ENCODE measurements at regions not wholly inside any gene's neighbourhood (a gene's known extent, or its start where the extent isn't known, plus 50 kb on each side); places are given as distances from the start of the nearest gene placed in this dataset.

- H3K27me3 Mint-ChIP-seq: no peaks in the 10 kb centered on the region
- intact Hi-C loops (cut with micrococcal nuclease): no loop called here
- Histone ChIP-seq H3K4me3 (ENCODE audit: low read length in 2 of 2) (no peak overlapping the region), H3K27ac (ENCODE audit: low read depth, low read length) (no peak overlapping the region), H3K4me1 (ENCODE audit: insufficient read depth, low read length) (no peaks in the 10 kb centered on the region), H3K9me3 (ENCODE audit: control insufficient read depth in 1 of 2, low read length in 2 of 2) (no peaks in the 10 kb centered on the region), H3K36me3 (ENCODE audit: insufficient read depth, low read length) (no peaks in the 10 kb centered on the region), H3K27me3 (ENCODE audit: insufficient read depth, low read length) (no peaks in the 10 kb centered on the region)
- no peak overlapping the region for H3K27ac Mint-ChIP-seq
- no peak overlapping the region for H3K4me3 Mint-ChIP-seq
- ChIA-PET CTCF (ENCODE audit: partially characterized antibody) (no interaction called here), POLR2A (ENCODE audit: partially characterized antibody) (no interaction called here)
- peaks cover 0 to 23% (median 11%) of the 10 kb centered on the region in 8 donors for H3K9me3 Mint-ChIP-seq
- peaks cover 0 to 1% (median 0%) of the 10 kb centered on the region in 4 donors for H3K4me1 Mint-ChIP-seq
- H3K36me3 Mint-ChIP-seq: peaks cover 30 to 60% of the 10 kb centered on the region in 2 donors
- DNase-seq: no peak
Observed at GRCh38 chr14:71636820-71637471, 295.3 kb upstream of the RGS6 start.

GRCh38 chr14:71638523-71639196 is 293.6 kb upstream of the RGS6 start:
- CTCF ChIA-PET (ENCODE audit: partially characterized antibody): interaction anchor here (0.8 kb wide), 1 partner anchor 8 kb away, joined by 3 read pairs; no protein-coding TSS in a partner anchor
- Mint-ChIP-seq H3K27me3 (no peaks in the 10 kb centered on the region), H3K4me3 (no peak overlapping the region), H3K27ac (no peak overlapping the region), H3K4me1 (peaks cover 0 to 1% (median 0%) of the 10 kb centered on the region in 4 donors), H3K9me3 (peaks cover 0 to 30% (median 16%) of the 10 kb centered on the region in 8 donors), H3K36me3 (peaks cover 27 to 59% of the 10 kb centered on the region in 2 donors)
- H3K36me3 ChIP-seq (ENCODE audit: insufficient read depth, low read length): no peaks in the 10 kb centered on the region
- DNase-seq: no peak
- no peak overlapping the region for H3K27ac ChIP-seq (ENCODE audit: low read depth, low read length)
- no peaks in the 10 kb centered on the region for H3K9me3 ChIP-seq (ENCODE audit: control insufficient read depth in 1 of 2, low read length in 2 of 2)
- H3K27me3 ChIP-seq (ENCODE audit: insufficient read depth, low read length): no peaks in the 10 kb centered on the region
- POLR2A ChIA-PET (ENCODE audit: partially characterized antibody): no interaction called here
- no peaks in the 10 kb centered on the region for H3K4me1 ChIP-seq (ENCODE audit: insufficient read depth, low read length)
- intact Hi-C loops (cut with micrococcal nuclease): no loop called here
- H3K4me3 ChIP-seq (ENCODE audit: low read length in 2 of 2): no peak overlapping the region

- H3K27ac Mint-ChIP-seq: no peak overlapping the region
- POLR2A ChIA-PET (ENCODE audit: partially characterized antibody): no interaction called here
Observed at GRCh38 chr14:71642715-71643114, 289.5 kb upstream of the RGS6 start.

GRCh38 chr14:71645656-71646055 is 286.6 kb upstream of the RGS6 start:
- Mint-ChIP-seq H3K4me3 (no peak overlapping the region), H3K36me3 (peaks cover 34 to 52% of the 10 kb centered on the region in 2 donors), H3K27ac (no peak overlapping the region), H3K4me1 (peaks cover 0 to 2% (median 0%) of the 10 kb centered on the region in 4 donors), H3K9me3 (peaks cover 0 to 31% (median 16%) of the 10 kb centered on the region in 8 donors), H3K27me3 (no peaks in the 10 kb centered on the region)
- intact Hi-C loops (cut with micrococcal nuclease): no loop called here
- Histone ChIP-seq H3K27me3 (ENCODE audit: insufficient read depth, low read length) (no peaks in the 10 kb centered on the region), H3K27ac (ENCODE audit: low read depth, low read length) (no peak overlapping the region), H3K4me1 (ENCODE audit: insufficient read depth, low read length) (no peaks in the 10 kb centered on the region), H3K4me3 (ENCODE audit: low read length in 2 of 2) (no peak overlapping the region), H3K9me3 (ENCODE audit: control insufficient read depth in 1 of 2, low read length in 2 of 2) (no peaks in the 10 kb centered on the region), H3K36me3 (ENCODE audit: insufficient read depth, low read length) (no peaks in the 10 kb centered on the region)
- CTCF ChIA-PET (ENCODE audit: partially characterized antibody): no interaction called here
- POLR2A ChIA-PET (ENCODE audit: partially characterized antibody): no interaction called here
- no peak for DNase-seq

More at GRCh38 chr14:71642715-71643114, 289.5 kb upstream of the RGS6 start:
- Histone ChIP-seq H3K4me3 (ENCODE audit: low read length in 2 of 2) (no peak overlapping the region), H3K9me3 (ENCODE audit: control insufficient read depth in 1 of 2, low read length in 2 of 2) (no peaks in the 10 kb centered on the region), H3K27me3 (ENCODE audit: insufficient read depth, low read length) (no peaks in the 10 kb centered on the region), H3K36me3 (ENCODE audit: insufficient read depth, low read length) (no peaks in the 10 kb centered on the region), H3K4me1 (ENCODE audit: insufficient read depth, low read length) (no peaks in the 10 kb centered on the region), H3K27ac (ENCODE audit: low read depth, low read length) (no peak overlapping the region)
- Mint-ChIP-seq H3K4me3 (no peak overlapping the region), H3K36me3 (peaks cover 22 to 49% of the 10 kb centered on the region in 2 donors), H3K9me3 (peaks cover 0 to 27% (median 14%) of the 10 kb centered on the region in 8 donors), H3K27me3 (no peaks in the 10 kb centered on the region), H3K4me1 (peaks cover 0 to 2% (median 0%) of the 10 kb centered on the region in 4 donors)
- intact Hi-C loops (cut with micrococcal nuclease): no loop called here
- CTCF ChIA-PET (ENCODE audit: partially characterized antibody): no interaction called here
- DNase-seq: no peak

DNA sequence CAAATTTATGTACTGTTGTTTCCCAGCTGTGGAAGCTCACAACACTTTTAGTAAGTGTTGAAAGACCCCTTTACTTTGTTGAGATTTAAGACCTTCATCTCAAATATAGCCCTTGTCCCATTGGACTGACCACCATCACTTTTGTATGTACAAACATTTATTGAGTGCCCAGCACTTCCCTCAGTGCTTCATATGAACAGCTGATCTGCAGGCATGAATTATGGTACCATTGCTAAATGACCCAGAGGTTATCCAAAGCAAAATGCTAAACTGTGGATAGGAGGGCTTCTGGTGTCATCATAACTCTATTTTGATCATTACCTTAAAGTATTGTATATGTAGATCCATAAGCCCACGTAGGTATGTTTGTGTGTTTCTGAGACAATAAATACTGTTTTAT is 285.7 kb upstream of the RGS6 start:
- CTCF ChIA-PET (ENCODE audit: partially characterized antibody): no interaction called here
- Mint-ChIP-seq H3K4me3 (no peak overlapping the region), H3K27ac (no peak overlapping the region), H3K27me3 (no peaks in the 10 kb centered on the region), H3K36me3 (peaks cover 42 to 52% of the 10 kb centered on the region in 2 donors), H3K9me3 (peaks cover 2 to 29% (median 15%) of the 10 kb centered on the region in 8 donors), H3K4me1 (peaks cover 0 to 2% (median 0%) of the 10 kb centered on the region in 4 donors)
- peaks cover 0 to 5% of the 10 kb centered on the region in 2 donors for H3K9me3 ChIP-seq (ENCODE audit: control insufficient read depth in 1 of 2, low read length in 2 of 2)
- intact Hi-C loops (cut with micrococcal nuclease): no loop called here
- no peaks in the 10 kb centered on the region for H3K36me3 ChIP-seq (ENCODE audit: insufficient read depth, low read length)
- DNase-seq: no peak
- no peaks in the 10 kb centered on the region for H3K4me1 ChIP-seq (ENCODE audit: insufficient read depth, low read length)
- H3K27me3 ChIP-seq (ENCODE audit: insufficient read depth, low read length): no peaks in the 10 kb centered on the region
- H3K4me3 ChIP-seq (ENCODE audit: low read length in 2 of 2): no peak overlapping the region
- POLR2A ChIA-PET (ENCODE audit: partially characterized antibody): no interaction called here
- no peak overlapping the region for H3K27ac ChIP-seq (ENCODE audit: low read depth, low read length)

DNA sequence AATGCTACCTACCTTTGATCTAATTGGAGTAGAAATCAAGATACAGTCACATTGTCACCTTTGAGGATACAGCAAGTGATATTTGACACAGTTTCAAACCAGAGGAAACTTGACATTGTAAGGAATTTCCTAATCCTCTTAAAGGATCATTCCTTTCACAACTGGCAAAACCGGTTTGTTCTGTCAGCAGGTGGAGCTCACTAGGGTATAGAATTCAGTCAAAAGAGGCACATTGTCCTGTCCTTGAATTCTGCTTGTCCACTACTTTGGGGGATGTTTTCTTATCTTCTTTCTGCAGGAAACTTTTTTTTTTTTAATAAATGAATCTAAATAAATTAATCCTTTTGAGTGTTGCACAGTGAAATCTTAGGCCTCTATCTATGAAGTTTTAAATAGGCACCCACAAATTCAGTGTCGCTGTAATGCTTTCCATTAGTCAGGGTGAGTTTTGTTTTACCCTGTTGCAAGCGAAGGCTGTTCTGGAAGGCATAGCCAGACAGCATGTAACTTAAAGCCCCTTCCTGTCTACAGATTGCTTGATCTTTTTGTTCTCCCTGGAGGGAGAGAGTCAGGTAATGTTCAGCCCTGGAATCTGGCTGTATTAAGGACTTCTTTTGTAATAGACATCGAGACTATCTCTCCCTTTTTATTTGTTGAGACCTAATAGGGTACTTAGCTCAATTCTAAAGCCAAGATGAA is 285.0 kb upstream of the RGS6 start:
- no peaks in the 10 kb centered on the region for H3K36me3 ChIP-seq (ENCODE audit: insufficient read depth, low read length)
- ChIA-PET CTCF (ENCODE audit: partially characterized antibody) (no interaction called here), POLR2A (ENCODE audit: partially characterized antibody) (no interaction called here)
- H3K4me3 ChIP-seq (ENCODE audit: low read length in 2 of 2): no peak overlapping the region
- no peaks in the 10 kb centered on the region for H3K4me1 ChIP-seq (ENCODE audit: insufficient read depth, low read length)
- no peak for DNase-seq
- H3K27me3 ChIP-seq (ENCODE audit: insufficient read depth, low read length): no peaks in the 10 kb centered on the region
- H3K27me3 Mint-ChIP-seq: no peaks in the 10 kb centered on the region
- H3K27ac ChIP-seq (ENCODE audit: low read depth, low read length): no peak overlapping the region
- H3K4me1 Mint-ChIP-seq: peaks cover 0 to 2% (median 0%) of the 10 kb centered on the region in 4 donors
- peaks cover 0 to 12% of the 10 kb centered on the region in 2 donors for H3K9me3 ChIP-seq (ENCODE audit: control insufficient read depth in 1 of 2, low read length in 2 of 2)
- intact Hi-C loops (cut with micrococcal nuclease): no loop called here
- H3K9me3 Mint-ChIP-seq: peaks cover 3 to 29% (median 16%) of the 10 kb centered on the region in 8 donors
- H3K27ac Mint-ChIP-seq: no peak overlapping the region
- H3K36me3 Mint-ChIP-seq: peaks cover 49 to 53% of the 10 kb centered on the region in 2 donors
- H3K4me3 Mint-ChIP-seq: no peak overlapping the region

DNA sequence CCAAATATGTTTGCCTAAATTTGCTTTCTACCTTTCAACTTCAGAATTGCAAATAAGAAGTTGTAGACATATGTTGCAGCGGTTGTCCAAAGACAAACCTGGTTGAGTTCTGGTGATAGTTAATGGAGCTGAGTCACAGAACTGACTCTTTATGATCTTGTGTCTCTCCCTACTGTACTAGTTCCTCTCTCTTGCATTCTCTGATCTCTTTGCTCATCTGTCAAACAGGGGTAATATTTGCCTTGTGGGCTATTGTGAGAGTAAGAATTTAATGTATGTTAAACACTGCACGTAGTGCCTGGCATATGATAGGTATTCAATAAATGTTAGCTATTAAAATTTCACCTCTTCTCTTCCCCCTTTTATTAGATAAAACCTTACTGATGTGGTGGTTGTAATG is 283.5 kb upstream of the RGS6 start:
- Histone ChIP-seq H3K27me3 (ENCODE audit: insufficient read depth, low read length) (no peaks in the 10 kb centered on the region), H3K4me3 (ENCODE audit: low read length in 2 of 2) (no peak overlapping the region), H3K36me3 (ENCODE audit: insufficient read depth, low read length) (no peaks in the 10 kb centered on the region), H3K4me1 (ENCODE audit: insufficient read depth, low read length) (no peaks in the 10 kb centered on the region), H3K27ac (ENCODE audit: low read depth, low read length) (no peak overlapping the region), H3K9me3 (ENCODE audit: control insufficient read depth in 1 of 2, low read length in 2 of 2) (peaks cover 0 to 14% of the 10 kb centered on the region in 2 donors)
- DNase-seq: no peak
- Mint-ChIP-seq H3K9me3 (peaks cover 3 to 33% (median 19%) of the 10 kb centered on the region in 8 donors), H3K27ac (no peak overlapping the region), H3K27me3 (no peaks in the 10 kb centered on the region), H3K4me1 (peaks cover 0 to 2% (median 0%) of the 10 kb centered on the region in 4 donors), H3K36me3 (peaks cover 54 to 58% of the 10 kb centered on the region in 2 donors), H3K4me3 (no peak overlapping the region)
- intact Hi-C loops (cut with micrococcal nuclease): no loop called here
- ChIA-PET POLR2A (ENCODE audit: partially characterized antibody) (no interaction called here), CTCF (ENCODE audit: partially characterized antibody) (interaction anchor here (0.7 kb wide), 1 partner anchor 191 kb away, joined by 4 read pairs; no protein-coding TSS in a partner anchor)

All from CD4-positive, alpha-beta memory T cell (primary cell).